ENCODE measurements at regions not wholly inside any gene's neighbourhood (a gene's known extent, or its start where the extent isn't known, plus 50 kb on each side); places are given as distances from the start of the nearest gene placed in this dataset.

GRCh38 chr3:22262386-22262785 lies 511.4 kb upstream of the ZNF385D start:
- TF ChIP-seq CTCF (IDR thresholded peaks at IDR 0.05): no peak
- TF ChIP-seq POLR2A (IDR thresholded peaks at IDR 0.05): no peak
